Thoracic aorta (tissue), 2 donors: ENCODE measurements at regions not wholly inside any gene's neighbourhood (a gene's known extent, or its start where the extent isn't known, plus 50 kb on each side); places are given as distances from the start of the nearest gene placed in this dataset.

Experiments
- ATAC-seq: fragments of 150-250 bp; one replicate; pipeline ENCODE4 v1.8.0; 2017; ENCODE audit warnings: low read depth; ENCODE audit not compliant: insufficient number of reproducible peaks, low FRiP score
- DNase-seq: peaks from one replicate; pipeline ENCODE4 v3.0.0-alpha.2; 2020; ENCODE audit warnings: low spot score
- H3K27ac ChIP-seq, 2 donors: fragments of 200-600 bp; sonication (generic); 1 replicate in 1 of 2; 2 replicates in 1 of 2; pipeline ENCODE4 v1.5.1; 2016; ENCODE audit warnings: mild to moderate bottlenecking in 2 of 2, moderate library complexity in 2 of 2
- H3K27me3 ChIP-seq: fragments of 200-600 bp; sonication (generic); replicated peaks from 2 replicates; pipeline ENCODE4 v1.6.0; 2016; ENCODE audit warnings: mild to moderate bottlenecking; ENCODE audit not compliant: insufficient read depth
- H3K36me3 ChIP-seq: fragments of 200-600 bp; sonication (generic); one replicate; pipeline ENCODE4 v1.5.1; 2016
- H3K4me1 ChIP-seq, 2 donors: fragments of 200-600 bp; sonication (generic); 1 replicate in 1 of 2; 2 replicates in 1 of 2; pipeline versions ENCODE4 v1.5.1 to v1.6.0; 2016; ENCODE audit warnings: low read depth in 2 of 2, mild to moderate bottlenecking in 1 of 2; ENCODE audit not compliant: control insufficient read depth in 1 of 2
- H3K4me3 ChIP-seq: fragments of 200-600 bp; sonication (generic); 2 replicates; pipeline ENCODE4 v1.5.1; 2016; ENCODE audit warnings: mild to moderate bottlenecking
- H3K9me3 ChIP-seq: fragments of 200-600 bp; sonication (generic); 2 replicates; pipeline ENCODE4 v1.5.1; 2016
- TF ChIP-seq, protein P1 (sequence below): fragments of 200-600 bp; sonication (generic); IDR thresholded peaks from one replicate; pipeline ENCODE4 v1.5.1; 2019; ENCODE audit warnings: antibody characterized with exemption

DNA sequence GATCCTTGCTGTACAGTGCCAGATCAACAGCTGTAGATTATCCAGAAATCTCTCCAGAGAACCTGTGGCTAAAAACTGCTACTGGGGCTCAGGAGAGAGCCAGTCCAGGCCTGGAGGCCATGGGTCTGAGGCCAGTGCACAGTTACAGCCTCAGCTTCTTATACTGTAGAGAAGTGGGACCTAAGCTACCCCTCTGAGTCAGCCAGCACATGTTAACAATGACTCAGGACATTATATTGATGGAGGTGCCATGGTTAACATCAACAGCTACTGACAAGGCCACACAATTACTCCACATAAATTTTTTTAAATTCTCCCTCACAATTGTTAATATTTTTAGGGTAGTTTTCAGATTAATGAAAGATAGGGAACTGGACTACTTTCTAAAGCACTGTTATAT, 138.5 kb downstream of the RBM26 start:
- Histone ChIP-seq H3K4me1 (no peaks in the 10 kb centered on the region), H3K27me3 (no peaks in the 10 kb centered on the region), H3K27ac (no peak overlapping the region), H3K4me3 (no peak overlapping the region), H3K36me3 (no peaks in the 10 kb centered on the region), H3K9me3 (no peaks in the 10 kb centered on the region)
- DNase-seq (no peak), ATAC-seq (no peak)
- TF ChIP-seq, protein P1, sequence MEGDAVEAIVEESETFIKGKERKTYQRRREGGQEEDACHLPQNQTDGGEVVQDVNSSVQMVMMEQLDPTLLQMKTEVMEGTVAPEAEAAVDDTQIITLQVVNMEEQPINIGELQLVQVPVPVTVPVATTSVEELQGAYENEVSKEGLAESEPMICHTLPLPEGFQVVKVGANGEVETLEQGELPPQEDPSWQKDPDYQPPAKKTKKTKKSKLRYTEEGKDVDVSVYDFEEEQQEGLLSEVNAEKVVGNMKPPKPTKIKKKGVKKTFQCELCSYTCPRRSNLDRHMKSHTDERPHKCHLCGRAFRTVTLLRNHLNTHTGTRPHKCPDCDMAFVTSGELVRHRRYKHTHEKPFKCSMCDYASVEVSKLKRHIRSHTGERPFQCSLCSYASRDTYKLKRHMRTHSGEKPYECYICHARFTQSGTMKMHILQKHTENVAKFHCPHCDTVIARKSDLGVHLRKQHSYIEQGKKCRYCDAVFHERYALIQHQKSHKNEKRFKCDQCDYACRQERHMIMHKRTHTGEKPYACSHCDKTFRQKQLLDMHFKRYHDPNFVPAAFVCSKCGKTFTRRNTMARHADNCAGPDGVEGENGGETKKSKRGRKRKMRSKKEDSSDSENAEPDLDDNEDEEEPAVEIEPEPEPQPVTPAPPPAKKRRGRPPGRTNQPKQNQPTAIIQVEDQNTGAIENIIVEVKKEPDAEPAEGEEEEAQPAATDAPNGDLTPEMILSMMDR = no peak

DNA sequence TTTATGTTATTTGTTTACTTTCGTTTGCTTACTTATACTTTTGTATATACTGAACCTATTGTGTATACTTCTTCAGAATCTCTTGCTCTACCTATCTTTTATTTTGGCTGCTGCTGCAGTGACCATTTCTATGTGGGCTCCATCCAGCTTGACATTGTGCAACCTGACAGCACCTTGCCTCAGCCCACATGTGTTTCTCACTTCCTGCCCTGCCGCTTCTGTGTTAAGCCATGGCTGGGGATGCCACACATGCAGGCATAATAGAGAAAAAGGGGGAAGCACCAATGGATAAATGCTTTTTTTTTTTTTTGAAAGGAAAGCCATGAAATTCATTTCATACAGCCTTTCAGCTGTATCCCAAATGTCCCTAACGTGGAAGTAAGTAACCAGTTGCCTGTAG, 147.6 kb downstream of the RBM26 start:
- TF ChIP-seq, protein P1 = no peak
- Histone ChIP-seq H3K9me3 (no peaks in the 10 kb centered on the region), H3K4me1 (no peaks in the 10 kb centered on the region), H3K27ac (no peak overlapping the region), H3K36me3 (no peaks in the 10 kb centered on the region), H3K27me3 (no peaks in the 10 kb centered on the region), H3K4me3 (no peak overlapping the region)
- ATAC-seq (no peak), DNase-seq (no peak)

DNA sequence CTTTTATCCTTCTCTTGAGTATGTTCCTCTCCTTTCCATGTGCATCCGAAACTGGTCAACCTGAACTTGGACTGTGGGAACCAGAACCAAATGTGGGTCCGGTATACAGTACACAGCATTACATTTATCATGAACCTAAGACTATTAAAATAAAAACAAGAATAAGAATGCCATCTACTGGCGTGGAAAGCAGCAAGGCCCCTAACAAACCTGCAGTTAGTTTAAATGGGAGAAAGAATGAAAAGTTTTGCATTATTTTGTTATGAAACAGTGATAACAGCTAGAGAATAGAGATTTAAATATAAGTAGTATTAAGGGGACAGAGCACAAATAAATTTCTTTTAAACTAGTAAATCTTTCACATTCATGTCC, 159.5 kb downstream of the RBM26 start:
- no peak for ATAC-seq
- no peak overlapping the region for H3K4me3 ChIP-seq
- no peaks in the 10 kb centered on the region for H3K36me3 ChIP-seq
- H3K27me3 ChIP-seq = no peaks in the 10 kb centered on the region
- H3K27ac ChIP-seq = no peak overlapping the region
- H3K4me1 ChIP-seq = no peaks in the 10 kb centered on the region
- DNase-seq = no peak
- no peaks in the 10 kb centered on the region for H3K9me3 ChIP-seq
- TF ChIP-seq, protein P1 = no peak

DNA sequence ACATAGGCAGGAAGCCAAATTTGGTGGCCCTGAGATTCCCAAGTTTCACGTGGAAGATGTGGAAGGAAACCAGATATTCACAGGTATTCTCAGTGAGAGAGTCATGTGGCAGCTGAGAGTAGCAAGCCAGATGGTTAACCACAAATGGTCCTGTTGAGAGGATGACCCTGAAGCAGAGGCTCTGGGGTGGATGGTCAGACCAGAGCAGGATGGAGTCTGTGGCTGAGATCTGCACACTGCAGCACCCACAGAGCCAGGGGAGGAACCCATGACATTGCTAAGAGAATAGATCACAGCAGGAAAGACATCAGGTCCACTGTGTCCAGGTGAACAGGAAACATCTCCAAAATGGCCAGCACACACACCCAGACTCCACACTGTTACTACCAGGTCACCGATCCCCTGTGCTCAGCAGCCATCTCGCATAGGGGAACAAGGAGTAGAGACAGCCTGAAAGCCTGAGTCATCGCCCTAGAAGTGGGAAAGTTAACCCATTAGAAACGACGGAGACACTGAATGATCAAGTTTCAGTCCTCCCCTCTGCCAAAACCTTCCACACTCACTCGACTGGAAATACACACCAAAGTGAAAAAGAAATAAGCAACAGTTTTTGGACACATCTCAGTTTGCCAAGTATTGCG, 160.0 kb downstream of the RBM26 start:
- Histone ChIP-seq H3K4me3 (no peak overlapping the region), H3K36me3 (no peaks in the 10 kb centered on the region), H3K27me3 (no peaks in the 10 kb centered on the region), H3K4me1 (no peaks in the 10 kb centered on the region), H3K27ac (no peak overlapping the region), H3K9me3 (no peaks in the 10 kb centered on the region)
- TF ChIP-seq, protein P1 = no peak
- DNase-seq = no peak
- ATAC-seq = no peak

DNA sequence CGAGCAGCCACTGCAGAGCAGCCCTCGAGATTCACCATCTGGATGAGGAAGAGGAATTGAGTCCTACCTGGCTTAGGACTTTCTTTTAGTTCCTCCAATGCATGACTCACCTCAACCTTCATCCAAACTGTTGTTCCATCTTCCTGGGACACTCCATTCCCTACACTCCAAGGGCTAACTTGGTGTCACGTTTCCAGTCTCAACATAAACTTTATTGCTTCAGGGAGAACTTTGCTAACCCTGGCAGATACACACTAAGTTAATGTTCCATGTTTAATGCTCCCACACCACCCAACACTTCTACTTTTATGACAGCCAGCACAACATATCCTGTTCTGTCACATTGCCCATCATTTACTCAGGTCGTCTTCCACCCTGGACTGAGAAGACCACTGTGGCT, 164.4 kb downstream of the RBM26 start:
- H3K9me3 ChIP-seq = no peaks in the 10 kb centered on the region
- TF ChIP-seq, protein P1 = no peak
- H3K27ac ChIP-seq = no peak overlapping the region
- DNase-seq (no peak), ATAC-seq (no peak)
- no peaks in the 10 kb centered on the region for H3K27me3 ChIP-seq
- H3K36me3 ChIP-seq = no peaks in the 10 kb centered on the region
- no peaks in the 10 kb centered on the region for H3K4me1 ChIP-seq
- H3K4me3 ChIP-seq = no peak overlapping the region
